ENCODE measurements at regions not wholly inside any gene's neighbourhood (a gene's known extent, or its start where the extent isn't known, plus 50 kb on each side); places are given as distances from the start of the nearest gene placed in this dataset.

GRCh38 chr4:55175779-55176231 lies 50.4 kb upstream of the KDR start:
- peak; percentile 67 for DNase-seq (ENCODE audit: low read depth)

- DNase-seq (ENCODE audit: low read depth), result no peak
Measured at GRCh38 chr4:55176497-55176896, 51.1 kb upstream of the KDR start.

- no peak for DNase-seq (ENCODE audit: low read depth)
Measured at GRCh38 chr4:55177461-55177860, 52.1 kb upstream of the KDR start.

GRCh38 chr4:55178226-55179005 lies 53.0 kb upstream of the KDR start:
- DNase-seq (ENCODE audit: low read depth), result no peak

- DNase-seq (ENCODE audit: low read depth), result no peak
Measured at GRCh38 chr4:55181010-55182005, 55.9 kb upstream of the KDR start.

- DNase-seq (ENCODE audit: low read depth), result peak; percentile 88
Measured at GRCh38 chr4:55183926-55184599, 58.7 kb upstream of the KDR start.

GRCh38 chr4:55184600-55185523 lies 59.5 kb upstream of the KDR start:
- no peak for DNase-seq (ENCODE audit: low read depth)

- no peak for DNase-seq (ENCODE audit: low read depth)
Measured at GRCh38 chr4:55186123-55186522, 60.7 kb upstream of the KDR start.

GRCh38 chr4:55186700-55187099 lies 61.3 kb upstream of the KDR start:
- DNase-seq (ENCODE audit: low read depth), result no peak

- no peak for DNase-seq (ENCODE audit: low read depth)
Measured at GRCh38 chr4:55214172-55214571, 88.8 kb upstream of the KDR start.

GRCh38 chr4:55215087-55215486 lies 89.7 kb upstream of the KDR start:
- DNase-seq (ENCODE audit: low read depth), result no peak

- DNase-seq (ENCODE audit: low read depth), result no peak
Measured at GRCh38 chr4:55216863-55217635, 91.7 kb upstream of the KDR start.

- DNase-seq (ENCODE audit: low read depth), result no peak
Measured at GRCh38 chr4:55218041-55218440, 92.6 kb upstream of the KDR start.

GRCh38 chr4:55237839-55238238 lies 108.2 kb upstream of the SRD5A3 start:
- DNase-seq (ENCODE audit: low read depth), result no peak

GRCh38 chr4:55238407-55238806 lies 107.6 kb upstream of the SRD5A3 start:
- DNase-seq (ENCODE audit: low read depth), result no peak

GRCh38 chr4:55241461-55241860 lies 104.6 kb upstream of the SRD5A3 start:
- no peak for DNase-seq (ENCODE audit: low read depth)

GRCh38 chr4:55242506-55242905 lies 103.5 kb upstream of the SRD5A3 start:
- DNase-seq (ENCODE audit: low read depth), result no peak

GRCh38 chr4:55247521-55247920 lies 98.5 kb upstream of the SRD5A3 start:
- DNase-seq (ENCODE audit: low read depth), result no peak

GRCh38 chr4:55248756-55249155 lies 97.3 kb upstream of the SRD5A3 start:
- DNase-seq (ENCODE audit: low read depth), result no peak

- no peak for DNase-seq (ENCODE audit: low read depth)
Measured at GRCh38 chr4:55249476-55249875, 96.6 kb upstream of the SRD5A3 start.
